IPS-18c (cell line): ENCODE measurements at regions not wholly inside any gene's neighbourhood (a gene's known extent, or its start where the extent isn't known, plus 50 kb on each side); places are given as distances from the start of the nearest gene placed in this dataset.

Source experiments
- H3K4me3 ChIP-seq: 2 replicates; pipeline ENCODE4 v1.7.0; 2013; ENCODE audit warnings: low read depth, mild to moderate bottlenecking, low read length, moderate library complexity; ENCODE audit not compliant: insufficient read depth
- H3K9me3 ChIP-seq: one replicate; pipeline ENCODE4 v1.6.1; 2013; ENCODE audit warnings: mild to moderate bottlenecking, low read length, moderate library complexity; ENCODE audit not compliant: control insufficient read depth, insufficient read depth

GRCh38 chr18:46366751-46367376 lies 262.7 kb downstream of the HAUS1 start:
- H3K4me3 ChIP-seq, result no peak overlapping the region
- H3K9me3 ChIP-seq, result peaks cover 2% of the 10 kb centered on the region

- Histone ChIP-seq H3K9me3 (no peaks in the 10 kb centered on the region), H3K4me3 (no peak overlapping the region)
These were observed 265.1 kb downstream of the HAUS1 start for GRCh38 chr18:46369323-46369722.

- no peak overlapping the region for H3K4me3 ChIP-seq
- no peaks in the 10 kb centered on the region for H3K9me3 ChIP-seq
These were observed 266.7 kb downstream of the HAUS1 start for GRCh38 chr18:46370898-46371297.

- H3K9me3 ChIP-seq, result no peaks in the 10 kb centered on the region
These were observed 268.5 kb downstream of the HAUS1 start for GRCh38 chr18:46372670-46373069.

GRCh38 chr18:46373131-46373530 lies 268.9 kb downstream of the HAUS1 start:
- Histone ChIP-seq H3K9me3 (no peaks in the 10 kb centered on the region), H3K4me3 (no peak overlapping the region)

More at GRCh38 chr18:46372670-46373069, 268.5 kb downstream of the HAUS1 start:
- no peak overlapping the region for H3K4me3 ChIP-seq

- Histone ChIP-seq H3K9me3 (no peaks in the 10 kb centered on the region), H3K4me3 (no peak overlapping the region)
These were observed 269.6 kb downstream of the HAUS1 start for GRCh38 chr18:46373791-46374190.

- Histone ChIP-seq H3K9me3 (no peaks in the 10 kb centered on the region), H3K4me3 (no peak overlapping the region)
These were observed 270.7 kb downstream of the HAUS1 start for GRCh38 chr18:46374850-46375249.

- H3K4me3 ChIP-seq, result no peak overlapping the region
- no peaks in the 10 kb centered on the region for H3K9me3 ChIP-seq
These were observed 273.4 kb downstream of the HAUS1 start for GRCh38 chr18:46377557-46377956.

GRCh38 chr18:46378126-46378863 lies 274.1 kb downstream of the HAUS1 start:
- no peaks in the 10 kb centered on the region for H3K9me3 ChIP-seq

GRCh38 chr18:46378864-46379207 lies 274.7 kb downstream of the HAUS1 start:
- Histone ChIP-seq H3K9me3 (no peaks in the 10 kb centered on the region), H3K4me3 (no peak overlapping the region)

More at GRCh38 chr18:46378126-46378863, 274.1 kb downstream of the HAUS1 start:
- no peak overlapping the region for H3K4me3 ChIP-seq

GRCh38 chr18:46379323-46379950 lies 275.3 kb downstream of the HAUS1 start:
- no peak overlapping the region for H3K4me3 ChIP-seq
- no peaks in the 10 kb centered on the region for H3K9me3 ChIP-seq

- H3K4me3 ChIP-seq, result no peak overlapping the region
These were observed 271.9 kb downstream of the LOXHD1 start for GRCh38 chr18:46385124-46385523.

GRCh38 chr18:46386788-46387187 lies 270.2 kb downstream of the LOXHD1 start:
- H3K4me3 ChIP-seq, result no peak overlapping the region

More at GRCh38 chr18:46385124-46385523, 271.9 kb downstream of the LOXHD1 start:
- H3K9me3 ChIP-seq, result no peaks in the 10 kb centered on the region

GRCh38 chr18:46387441-46388131 lies 269.4 kb downstream of the LOXHD1 start:
- Histone ChIP-seq H3K9me3 (no peaks in the 10 kb centered on the region), H3K4me3 (no peak overlapping the region)

More at GRCh38 chr18:46386788-46387187, 270.2 kb downstream of the LOXHD1 start:
- H3K9me3 ChIP-seq, result no peaks in the 10 kb centered on the region

- no peak overlapping the region for H3K4me3 ChIP-seq
- H3K9me3 ChIP-seq, result no peaks in the 10 kb centered on the region
These were observed 268.7 kb downstream of the LOXHD1 start for GRCh38 chr18:46388286-46388685.

- H3K4me3 ChIP-seq, result no peak overlapping the region
These were observed 264.4 kb downstream of the LOXHD1 start for GRCh38 chr18:46392576-46392975.

GRCh38 chr18:46393230-46393629 lies 263.8 kb downstream of the LOXHD1 start:
- Histone ChIP-seq H3K9me3 (no peaks in the 10 kb centered on the region), H3K4me3 (no peak overlapping the region)

More at GRCh38 chr18:46392576-46392975, 264.4 kb downstream of the LOXHD1 start:
- H3K9me3 ChIP-seq, result no peaks in the 10 kb centered on the region
